Mucosa of descending colon (tissue), 3 donors: ENCODE measurements at regions not wholly inside any gene's neighbourhood (a gene's known extent, or its start where the extent isn't known, plus 50 kb on each side); places are given as distances from the start of the nearest gene placed in this dataset.

ENCODE experiments used
- ATAC-seq: fragments of 200-7000 bp; cut with Tn5 transposase; one replicate; pipeline ENCODE4 v1.9.1; 2020; ENCODE audit warnings: mild to moderate bottlenecking, moderate library complexity
- DNase-seq, 3 donors: peaks; one replicate each; pipeline ENCODE4 v3.0.0-alpha.2; 2020
- H3K36me3 ChIP-seq: fragments of 200-600 bp; one replicate; pipeline ENCODE4 v1.8.0; 2021; ENCODE audit warnings: low read depth, mild to moderate bottlenecking
- H3K4me1 ChIP-seq: fragments of 200-600 bp; one replicate; pipeline ENCODE4 v1.8.0; 2021; ENCODE audit warnings: low read depth, mild to moderate bottlenecking
- H3K4me3 ChIP-seq: fragments of 200-600 bp; one replicate; pipeline ENCODE4 v1.8.0; 2021; ENCODE audit warnings: mild to moderate bottlenecking
- H3K9me3 ChIP-seq: fragments of 200-600 bp; one replicate; pipeline ENCODE4 v1.8.0; 2021; ENCODE audit warnings: mild to moderate bottlenecking
- CTCF ChIP-seq: fragments of 200-600 bp; IDR thresholded peaks from one replicate; pipeline ENCODE4 v1.8.0; 2022; ENCODE audit warnings: antibody characterized with exemption, mild to moderate bottlenecking
- intact Hi-C, 2 donors: fragments of 100-400 bp; cut with DNase I in 1 of 2; cut with micrococcal nuclease in 1 of 2; formaldehyde crosslinking; loops; one replicate each; pipeline versions ENCODE4 v1.11.0 to v1.11.1; 2022; cut with DNase I, micrococcal nuclease
- donor health status: DM: no; HTN: no; CAD: no; lungs with moderate emphysema.
- donor health status: DM: no; HTN: no; CAD: no.
- donor health status: DM: no; HTN: yes; CAD: no.

DNA sequence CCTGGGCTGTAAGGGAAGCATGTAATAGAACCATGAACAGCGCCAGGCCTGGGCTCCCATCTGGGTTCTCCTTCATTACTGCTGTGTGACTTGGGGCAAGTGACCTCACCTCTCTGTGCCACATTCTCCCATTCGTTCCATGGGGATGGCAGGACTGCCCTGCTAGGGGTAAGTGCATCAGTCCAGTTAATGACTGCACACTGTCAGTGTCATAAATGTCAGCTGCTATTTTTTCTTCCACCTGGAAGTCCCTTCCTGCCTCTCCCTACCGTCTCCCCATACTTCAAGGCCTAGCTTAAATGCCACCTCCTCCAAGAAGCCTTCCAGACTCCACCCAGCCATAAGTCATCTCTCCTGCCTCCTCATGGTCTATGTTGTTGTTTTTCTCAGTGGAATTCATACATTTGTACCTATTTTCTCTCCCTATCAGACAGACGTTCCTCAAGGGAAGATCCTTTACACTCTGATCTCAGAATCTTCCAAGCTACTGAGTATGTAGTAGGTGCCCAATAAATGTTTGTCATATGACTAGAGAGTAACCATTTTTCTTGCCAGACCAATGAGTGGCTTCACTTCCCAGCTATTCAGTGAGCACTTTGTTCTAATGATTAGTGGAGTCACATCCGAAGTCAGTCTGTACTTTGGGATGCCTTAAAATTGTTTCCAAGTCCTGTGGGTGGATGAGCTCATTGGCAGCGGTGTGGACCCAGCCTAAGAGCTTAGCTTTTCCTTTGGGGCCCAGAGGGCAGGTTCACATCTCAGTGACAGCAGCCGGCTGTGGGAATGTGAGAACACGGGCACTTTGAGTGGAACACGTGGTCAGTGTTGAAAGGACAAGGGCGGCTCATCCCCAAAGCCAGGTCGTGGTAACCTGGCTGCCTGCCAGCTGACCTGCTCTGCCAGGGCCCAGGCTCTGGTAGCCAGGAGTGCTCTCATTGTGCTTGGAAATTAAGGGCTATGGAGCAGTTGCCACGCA, 147.5 kb upstream of the GSE1 start:
- no peaks in the 10 kb centered on the region for H3K36me3 ChIP-seq
- peaks cover 26% of the 10 kb centered on the region for H3K4me1 ChIP-seq
- H3K9me3 ChIP-seq = no peaks in the 10 kb centered on the region
- DNase-seq (no peak), ATAC-seq (no peak)
- TF ChIP-seq CTCF = no peak
- intact Hi-C loops = no loop called here
- H3K4me3 ChIP-seq = no peak overlapping the region

- no peak overlapping the region for H3K4me3 ChIP-seq
- ATAC-seq (no peak), DNase-seq (no peak)
- intact Hi-C loops = no loop called here
- H3K36me3 ChIP-seq = no peaks in the 10 kb centered on the region
- TF ChIP-seq CTCF = no peak
- peaks cover 20% of the 10 kb centered on the region for H3K4me1 ChIP-seq
- H3K9me3 ChIP-seq = no peaks in the 10 kb centered on the region
Measured at GRCh38 chr16:85466304-85466700, 146.8 kb upstream of the GSE1 start.

DNA sequence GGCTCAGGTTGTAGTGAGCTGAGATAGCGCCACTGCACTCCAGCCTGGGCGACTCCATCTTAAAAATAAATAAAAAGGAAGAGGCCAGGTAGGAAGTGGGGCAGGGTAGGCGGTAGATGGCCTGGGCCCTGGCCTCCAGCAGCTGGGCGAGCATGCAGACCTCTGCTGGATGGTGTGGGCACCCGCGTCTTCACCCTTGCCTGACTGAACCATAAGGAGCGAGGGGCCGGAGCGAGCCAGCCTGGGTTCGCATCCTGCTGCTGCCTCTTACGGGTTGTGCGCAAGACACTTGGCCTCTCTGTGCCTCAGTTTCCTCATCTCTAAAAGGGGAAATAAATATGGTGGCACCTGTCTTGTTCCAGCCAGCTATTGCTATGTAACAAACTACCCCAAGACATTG, 146.1 kb upstream of the GSE1 start:
- intact Hi-C loops = no loop called here

GRCh38 chr16:85469929-85470590, 143.1 kb upstream of the GSE1 start:
- H3K9me3 ChIP-seq = no peaks in the 10 kb centered on the region

More for the DNA sequence above, 146.1 kb upstream of the GSE1 start:
- TF ChIP-seq CTCF = no peak
- Histone ChIP-seq H3K9me3 (no peaks in the 10 kb centered on the region), H3K4me3 (no peak overlapping the region), H3K4me1 (peaks cover 13% of the 10 kb centered on the region), H3K36me3 (no peaks in the 10 kb centered on the region)
- DNase-seq = no peak
- no peak for ATAC-seq

DNA sequence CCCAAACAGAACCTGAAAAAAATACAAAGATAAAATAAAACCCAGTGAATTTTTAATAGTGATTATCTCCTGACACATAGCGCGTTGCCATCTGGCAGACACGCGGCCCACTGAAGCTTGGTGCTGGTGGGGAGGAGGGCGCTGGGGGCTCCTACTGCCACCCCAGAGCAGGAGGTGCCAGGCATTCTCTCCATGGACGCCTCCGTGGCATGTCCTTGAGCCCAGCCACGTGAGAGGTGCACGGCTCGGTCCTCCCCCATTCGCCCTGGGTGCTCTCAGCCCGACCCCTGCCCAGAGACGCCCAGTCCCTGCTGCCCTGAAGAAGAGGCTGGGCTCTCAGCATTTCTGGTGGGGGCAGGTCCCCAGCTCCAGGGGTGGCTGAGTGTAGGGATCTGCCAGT, 142.2 kb upstream of the GSE1 start:
- no peaks in the 10 kb centered on the region for H3K4me1 ChIP-seq
- no peak for TF ChIP-seq CTCF
- ATAC-seq = no peak

More at GRCh38 chr16:85469929-85470590, 143.1 kb upstream of the GSE1 start:
- no peak for TF ChIP-seq CTCF
- ATAC-seq (no peak), DNase-seq (no peak)
- H3K4me3 ChIP-seq = no peak overlapping the region
- no peaks in the 10 kb centered on the region for H3K36me3 ChIP-seq
- H3K4me1 ChIP-seq = no peaks in the 10 kb centered on the region
- intact Hi-C loops = no loop called here

More for the DNA sequence above, 142.2 kb upstream of the GSE1 start:
- intact Hi-C loops = no loop called here
- no peak overlapping the region for H3K4me3 ChIP-seq
- H3K9me3 ChIP-seq = no peaks in the 10 kb centered on the region
- no peaks in the 10 kb centered on the region for H3K36me3 ChIP-seq
- DNase-seq = no peak
